H54 (cell line): ENCODE measurements at regions not wholly inside any gene's neighbourhood (a gene's known extent, or its start where the extent isn't known, plus 50 kb on each side); places are given as distances from the start of the nearest gene placed in this dataset.
"Not testable (repeated sequence)": the region's sequence is repeated elsewhere in the genome, so short reads cannot be mapped to it uniquely, and the experiment has no call there.

Experiments used
- DNase-seq: peaks from one replicate; pipeline ENCODE4 v3.0.0; 2011; ENCODE audit warnings: low spot score, mixed read lengths; ENCODE audit not compliant: insufficient read length
- FAIRE-seq: peaks from 3 replicates; lab custom pipeline; 2011; peaks lifted over from hg19 to GRCh38; lab: Jason Lieb, UNC
- POLR2A ChIP-seq: IDR thresholded peaks from 2 replicates; pipeline ENCODE4 v1.6.1; 2011; ENCODE audit warnings: low read depth, mild to moderate bottlenecking, low read length

- FAIRE-seq (no peak), DNase-seq (no peak)
- no peak for TF ChIP-seq POLR2A
Observed at GRCh38 chr20:11682285-11682684, 235.4 kb upstream of the BTBD3 start.

DNA sequence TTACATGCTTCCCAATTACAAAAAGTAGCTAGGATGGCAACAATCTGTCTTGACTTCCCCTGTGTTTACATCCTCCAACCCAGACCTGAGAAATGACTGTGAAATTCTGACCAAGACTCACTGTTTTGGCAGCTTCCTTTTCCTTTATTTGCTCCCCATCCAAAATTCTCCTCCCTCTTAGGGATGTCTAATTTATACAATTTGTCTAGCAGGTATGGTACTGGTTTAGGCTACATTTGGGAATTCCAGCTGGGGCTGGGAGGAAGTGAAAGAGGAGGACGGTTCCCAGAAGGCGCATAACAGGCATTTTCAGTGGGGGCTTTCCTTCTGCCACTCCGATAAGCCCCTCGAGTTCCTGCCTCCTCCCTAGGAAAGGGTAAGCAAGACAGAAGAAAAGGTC lies 231.5 kb upstream of the BTBD3 start:
- no peak for TF ChIP-seq POLR2A
- FAIRE-seq (no peak), DNase-seq (no peak)

- FAIRE-seq = no peak
- TF ChIP-seq POLR2A = no peak
- no peak for DNase-seq
Observed at GRCh38 chr20:11686820-11687543, 230.7 kb upstream of the BTBD3 start.

GRCh38 chr20:11687546-11688292 lies 230.0 kb upstream of the BTBD3 start:
- no peak for TF ChIP-seq POLR2A
- DNase-seq (no peak), FAIRE-seq (no peak)

GRCh38 chr20:11689262-11689661 lies 228.4 kb upstream of the BTBD3 start:
- no peak for TF ChIP-seq POLR2A
- DNase-seq = no peak
- no peak for FAIRE-seq

DNA sequence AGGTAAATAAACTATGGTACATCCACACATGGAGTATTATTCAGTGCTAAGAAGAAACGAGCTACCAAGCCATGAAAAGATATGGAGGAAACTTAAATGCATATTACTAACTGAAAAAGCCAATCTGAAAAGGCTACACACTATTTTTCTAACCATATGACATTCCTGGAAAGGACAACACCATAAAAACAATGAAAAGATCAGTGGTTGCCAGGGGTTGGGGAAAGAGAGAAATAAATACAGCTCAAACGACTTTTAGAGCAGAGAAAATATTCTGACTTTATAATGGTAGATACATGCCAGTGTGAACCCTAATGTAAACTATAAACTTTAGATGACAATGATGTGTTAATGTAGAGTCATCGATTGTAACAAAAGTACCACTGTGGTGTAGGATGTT lies 225.9 kb upstream of the BTBD3 start:
- FAIRE-seq (no peak), DNase-seq (no peak)
- TF ChIP-seq POLR2A = no peak

DNA sequence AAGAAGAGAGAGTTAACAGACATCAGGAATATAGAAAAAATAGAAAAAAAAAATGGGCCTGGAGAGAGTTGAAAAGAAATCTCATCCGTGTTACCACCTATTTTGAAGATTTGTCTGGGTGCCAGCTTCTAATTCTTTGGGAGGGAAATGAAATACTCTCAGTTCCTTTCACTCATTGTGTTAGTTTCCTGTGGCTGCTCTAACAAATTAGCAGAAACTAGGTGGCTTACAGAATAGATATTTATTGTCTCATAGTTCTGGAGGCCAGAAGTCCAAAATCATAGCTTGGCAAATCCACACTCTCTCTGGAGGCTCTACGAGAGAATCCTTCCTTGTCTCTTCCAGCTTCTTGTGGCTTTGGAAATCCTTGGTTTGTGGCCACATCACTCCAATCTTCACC lies 225.1 kb upstream of the BTBD3 start:
- no peak for DNase-seq
- FAIRE-seq = no peak
- no peak for TF ChIP-seq POLR2A

DNA sequence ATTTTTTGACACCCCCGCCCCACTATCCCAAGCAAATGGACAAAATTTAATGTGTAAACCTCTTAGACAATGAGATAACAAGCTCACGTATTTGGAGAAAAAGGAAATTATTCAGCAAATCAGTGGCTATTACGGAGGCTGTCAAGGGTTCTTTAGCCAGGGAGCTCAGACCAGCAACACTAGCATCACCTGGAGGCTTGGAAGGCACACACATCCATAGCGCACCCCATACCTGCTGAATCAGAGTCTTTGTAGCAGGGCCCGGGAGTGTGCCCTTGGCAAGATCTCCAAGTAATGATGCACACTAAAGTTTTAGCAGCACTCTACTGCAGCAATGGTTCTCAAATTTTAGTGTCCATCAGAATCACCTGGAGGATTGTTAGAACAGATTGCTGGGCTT lies 223.2 kb upstream of the BTBD3 start:
- no peak for FAIRE-seq
- no peak for DNase-seq

GRCh38 chr20:11697055-11697454 lies 220.6 kb upstream of the BTBD3 start:
- no peak for TF ChIP-seq POLR2A
- FAIRE-seq (no peak), DNase-seq (no peak)

More for the DNA sequence above, 223.2 kb upstream of the BTBD3 start:
- TF ChIP-seq POLR2A = no peak

GRCh38 chr20:11697646-11698045 lies 220.0 kb upstream of the BTBD3 start:
- FAIRE-seq (no peak), DNase-seq (no peak)
- TF ChIP-seq POLR2A = no peak

GRCh38 chr20:11698124-11698523 lies 219.6 kb upstream of the BTBD3 start:
- FAIRE-seq = no peak
- TF ChIP-seq POLR2A = no peak
- no peak for DNase-seq

DNA sequence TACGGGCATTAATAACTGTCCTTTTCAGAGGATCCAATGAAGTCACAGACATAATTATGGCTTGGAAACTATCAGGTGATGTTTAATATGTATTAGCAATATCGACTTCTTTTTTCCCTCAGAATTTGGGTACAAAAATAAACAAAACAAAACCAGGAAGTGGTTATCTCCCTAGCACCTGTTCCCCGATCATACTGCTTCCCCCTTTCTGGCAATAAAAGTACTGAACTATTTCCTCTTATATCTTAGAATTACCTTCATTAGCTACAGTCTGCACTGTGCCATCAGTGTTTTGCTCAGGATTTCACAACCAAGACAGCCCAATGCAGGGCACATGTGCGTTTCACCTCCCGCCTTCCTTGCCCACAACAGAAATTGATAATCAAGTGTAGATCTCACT lies 216.9 kb upstream of the BTBD3 start:
- TF ChIP-seq POLR2A = no peak
- DNase-seq = no peak
- FAIRE-seq = no peak

DNA sequence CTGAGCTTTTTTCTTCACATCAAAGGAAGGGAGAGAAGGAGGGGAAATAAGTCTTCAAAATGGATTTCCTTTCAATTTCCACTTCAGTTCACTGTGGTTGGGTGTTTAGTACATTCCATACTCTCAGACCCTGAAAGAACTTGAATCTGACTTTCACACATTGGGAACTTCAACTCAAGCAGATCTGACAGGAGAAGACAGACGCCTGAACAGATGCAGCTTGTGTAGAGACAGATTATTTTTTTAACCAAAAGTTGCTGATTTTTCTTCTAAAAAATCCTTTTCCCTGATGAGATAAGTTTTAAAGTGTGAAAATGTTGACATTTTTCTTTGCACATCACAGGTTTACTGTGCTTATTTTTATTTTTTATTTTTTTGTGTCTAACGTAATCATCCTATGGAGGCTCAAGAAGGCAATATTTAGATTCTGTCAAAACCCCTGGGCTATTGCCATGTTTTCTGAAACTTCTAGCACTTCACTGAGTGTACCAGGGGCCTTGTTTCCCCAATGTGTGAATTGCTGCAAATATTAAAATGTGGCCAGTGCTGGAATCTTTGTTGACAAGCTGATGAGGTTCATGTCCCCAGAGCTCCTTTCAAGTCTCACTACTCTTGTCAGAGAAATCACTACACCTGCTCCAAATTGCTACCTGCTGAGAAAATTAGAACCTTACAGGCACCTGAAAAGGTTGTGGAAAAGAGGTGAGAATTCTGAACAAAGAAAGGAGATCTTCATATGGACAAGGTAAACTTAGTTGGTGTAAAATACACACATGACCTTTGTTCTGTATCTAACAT lies 214.8 kb upstream of the BTBD3 start:
- DNase-seq (no peak), FAIRE-seq (no peak)
- TF ChIP-seq POLR2A = no peak

DNA sequence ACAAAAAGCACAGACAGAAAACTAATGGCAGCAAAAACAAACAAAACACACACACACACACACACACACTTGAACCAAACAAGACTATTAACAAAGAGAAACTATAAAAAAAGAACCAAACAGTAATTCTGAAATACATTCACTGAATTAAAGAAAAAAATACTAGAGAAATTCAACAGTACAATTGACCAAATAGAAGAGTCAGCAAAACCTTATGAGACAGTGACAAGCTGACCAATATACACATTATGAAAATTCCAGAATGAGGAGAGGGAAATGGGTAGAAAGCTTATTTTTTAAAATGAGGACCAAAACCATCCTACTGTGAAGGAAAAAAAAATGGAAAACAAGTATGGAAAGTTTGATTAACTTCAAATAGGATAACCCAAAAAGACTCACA lies 212.2 kb upstream of the BTBD3 start:
- FAIRE-seq (no peak), DNase-seq (no peak)
- TF ChIP-seq POLR2A = no peak

- DNase-seq, FAIRE-seq: not testable (repeated sequence)
Observed at GRCh38 chr20:11708223-11708622, 209.5 kb upstream of the BTBD3 start.
